Heart right ventricle (tissue), 16 donors: ENCODE measurements at regions not wholly inside any gene's neighbourhood (a gene's known extent, or its start where the extent isn't known, plus 50 kb on each side); places are given as distances from the start of the nearest gene placed in this dataset.

ENCODE experiments used
- ATAC-seq, 8 donors: fragments of 200-7000 bp; cut with Tn5 transposase; one replicate each; pipeline ENCODE4 v1.9.1; 2020; ENCODE audit warnings: mild to moderate bottlenecking in 8 of 8, moderate library complexity in 8 of 8, moderate number of reproducible peaks in 1 of 8
- DNase-seq, 2 donors: peaks; one replicate each; pipeline ENCODE4 v3.0.0-alpha.2; 2020
- H3K27ac ChIP-seq, 10 donors: fragments of 200-600 bp; sonication (generic) in 2 of 10; one replicate each; pipeline versions ENCODE4 v1.5.0 to v1.8.0; 2020 to 2022; ENCODE audit warnings: mild to moderate bottlenecking in 3 of 10
- H3K27me3 ChIP-seq, 7 donors: fragments of 200-600 bp; one replicate each; pipeline ENCODE4 v1.8.0; 2021 to 2022; ENCODE audit warnings: mild to moderate bottlenecking in 2 of 7
- H3K36me3 ChIP-seq, 9 donors: fragments of 200-600 bp; sonication (generic) in 1 of 9; one replicate each; pipeline versions ENCODE4 v1.5.0 to v1.8.0; 2020 to 2022; ENCODE audit warnings: mild to moderate bottlenecking in 2 of 9
- H3K4me1 ChIP-seq, 9 donors: fragments of 200-600 bp; sonication (generic) in 1 of 9; one replicate each; pipeline versions ENCODE4 v1.5.0 to v1.8.0; 2020 to 2022; ENCODE audit warnings: mild to moderate bottlenecking in 4 of 9
- H3K4me3 ChIP-seq, 10 donors: fragments of 200-600 bp; sonication (generic) in 2 of 10; one replicate each; pipeline versions ENCODE4 v1.5.0 to v1.8.0; 2020 to 2022; ENCODE audit warnings: mild to moderate bottlenecking in 7 of 10, moderate library complexity in 2 of 10
- H3K9me3 ChIP-seq, 11 donors: fragments of 200-600 bp in 10 of 11; sonication (generic) in 2 of 11; one replicate each; pipeline versions ENCODE4 v1.5.0 to v1.8.0; 2013 to 2022; ENCODE audit warnings: mild to moderate bottlenecking in 2 of 11, control low read depth in 1 of 11, moderate library complexity in 1 of 11
- CTCF ChIP-seq, 9 donors: fragments of 200-600 bp; sonication (generic) in 2 of 9; IDR thresholded peaks; one replicate each; pipeline versions ENCODE4 v1.5.0 to v1.8.0; 2021 to 2022; ENCODE audit warnings: antibody characterized with exemption in 9 of 9, mild to moderate bottlenecking in 5 of 9, moderate library complexity in 1 of 9
- WGBS, 2 donors: extraction: QIAGEN DNeasy Blood & Tissue Kit; methylation state at CpG; one replicate each; pipeline ENCODE4 v1.1.7; 2013; ENCODE audit warnings: inconsistent platforms in 1 of 2; 5-methylcytosine and 5-hydroxymethylcytosine counted together
- intact Hi-C, 10 donors: fragments of 100-400 bp; cut with DNase I; formaldehyde crosslinking; loops; one replicate each; pipeline versions ENCODE4 v1.11.1 to v1.14.2; 2022
- donor health status: Arrhythmogenic right ventricular cardiomyopathy.
- donor health status: ischemic (EF 13 %, LVEDD 7.1; RV severe dilation, severe dysfunction).
- donor health status: healthy with polysubstance abuse.
- donor health status: DM: no; HTN: yes; CAD: no.
- donor health status: DM: no; HTN: no; CAD: no.
- donor health status: ischemic (EF 25% LVEDD 6.9; RV normal size, moderate dysfunction).
- donor health status: ischemic (EF 25% LVEDD 5.7; RV mildly dilated, moderate dysfunction).
- donor health status: healthy.
- donor health status: DM: yes; HTN: yes; CAD: no.
- donor health status: Ischemic cardiomyopathy.
- donor health status: ischemic (EF 35%, LVEDD 5.7; RV mildly dilated, moderate dysfunction).
- donor health status: nonischemic (EF 11% LVEDD 7.7; RV severe dilation, severe dysfunction).
- donor health status: DM: yes; HTN: yes; CAD: no.
- donor health status: PGD.
- donor health status: ischemic (EF 29% LVEDD 5.4; RV normal size, mild dysfunction).
- donor health status: nonischemic (EF 23%, LVEDD 6.1; RV moderate dilation, normal function).

GRCh38 chr10:5297466-5297865 is 67.3 kb upstream of the UCN3 start:
- TF ChIP-seq CTCF (IDR thresholded peaks at IDR 0.05), result peak in 2 of 9 donors; percentile 5 to 30
- WGBS, 2 donors, result 56 to 80% methylated on average over 3 of the region's 3 CpGs
- intact Hi-C loops, result loop anchor here in 3 of 10 donors (10.0 kb wide), 3 partner anchors 87 to 473 kb away; partner anchors contain the start of genes AKR1E2 (in 1 of the 3) and TUBAL3 (in 1 of the 3)
- peak overlapping the region in 6 of 10 donors; percentile 25 to 76 (median 58) for H3K27ac ChIP-seq
- H3K27me3 ChIP-seq, result no peaks in the 10 kb centered on the region
- H3K4me1 ChIP-seq, result peaks cover 0 to 59% (median 20%) of the 10 kb centered on the region in 9 donors
- no peaks in the 10 kb centered on the region for H3K36me3 ChIP-seq
- DNase-seq (peak in 1 of 2 donors; percentile 36), ATAC-seq (peak; percentile 26 to 90 (median 74))
- H3K9me3 ChIP-seq, result no peaks in the 10 kb centered on the region
- H3K4me3 ChIP-seq, result no peak overlapping the region

- Histone ChIP-seq H3K27ac (peak overlapping the region in 7 of 10 donors; percentile 25 to 76 (median 45)), H3K9me3 (peaks cover 0 to under 1% (median 0%) of the 10 kb centered on the region in 11 donors), H3K36me3 (no peaks in the 10 kb centered on the region), H3K4me1 (peaks cover 0 to 58% (median 20%) of the 10 kb centered on the region in 9 donors), H3K4me3 (no peak overlapping the region), H3K27me3 (no peaks in the 10 kb centered on the region)
- ATAC-seq, result no peak
- TF ChIP-seq CTCF (IDR thresholded peaks at IDR 0.05), result no peak
- intact Hi-C loops, result loop anchor here in 3 of 10 donors (10.0 kb wide), 3 partner anchors 87 to 473 kb away; partner anchors contain the start of genes AKR1E2 (in 1 of the 3) and TUBAL3 (in 1 of the 3)
- WGBS, 2 donors, result 92 to 96% methylated on average over 4 of the region's 4 CpGs
- DNase-seq, result no peak
Observed at GRCh38 chr10:5297996-5298395, 66.8 kb upstream of the UCN3 start.

- peak overlapping the region in 7 of 10 donors; percentile 13 to 71 (median 55) for H3K27ac ChIP-seq
- H3K9me3 ChIP-seq, result peaks cover 0 to 10% (median 4%) of the 10 kb centered on the region in 11 donors
- no peaks in the 10 kb centered on the region for H3K27me3 ChIP-seq
- H3K4me1 ChIP-seq, result peaks cover 0 to 47% (median 20%) of the 10 kb centered on the region in 9 donors
- 53 to 60% methylated on average over 3 of the region's 3 CpGs for WGBS, 2 donors
- H3K4me3 ChIP-seq, result no peak overlapping the region
- intact Hi-C loops, result loop anchor here in 3 of 10 donors (10.0 kb wide), 4 partner anchors 85 to 475 kb away; partner anchors contain the start of genes AKR1C8 (in 1 of the 3), AKR1E2 (in 1 of the 3) and TUBAL3 (in 1 of the 3)
- H3K36me3 ChIP-seq, result no peaks in the 10 kb centered on the region
- ATAC-seq, result peak in 4 of 8 donors; percentile 64 to 78 (median 70)
- DNase-seq, result no peak
- no peak for TF ChIP-seq CTCF (IDR thresholded peaks at IDR 0.05)
Observed at GRCh38 chr10:5299950-5300349, 64.8 kb upstream of the UCN3 start.

GRCh38 chr10:5303504-5303903 is 61.3 kb upstream of the UCN3 start:
- Histone ChIP-seq H3K27ac (no peak overlapping the region), H3K4me3 (no peak overlapping the region), H3K27me3 (peaks cover 0 to 5% (median 0%) of the 10 kb centered on the region in 7 donors), H3K4me1 (peaks cover 0 to 14% (median 5%) of the 10 kb centered on the region in 9 donors), H3K9me3 (peaks cover 0 to 21% (median 4%) of the 10 kb centered on the region in 11 donors), H3K36me3 (no peaks in the 10 kb centered on the region)
- intact Hi-C loops, result loop anchor here in 1 of 10 donors (10.0 kb wide), 1 partner anchor 119 kb away; the partner anchor contains the start of gene AKR1C8
- DNase-seq (no peak), ATAC-seq (no peak)
- 73 to 95% methylated on average over 2 of the region's 2 CpGs for WGBS, 2 donors
- TF ChIP-seq CTCF (IDR thresholded peaks at IDR 0.05), result no peak
